Smooth muscle cell (in vitro differentiated cells): ENCODE measurements at regions not wholly inside any gene's neighbourhood (a gene's known extent, or its start where the extent isn't known, plus 50 kb on each side); places are given as distances from the start of the nearest gene placed in this dataset.

ENCODE experiments used
- DNase-seq: peaks from one replicate; lab custom pipeline; 2025; ENCODE audit not compliant: unreplicated experiment; lab: John Stamatoyannopoulos, UW
- H2AFZ ChIP-seq: fragments of 200-600 bp; sonication (generic); 2 replicates; pipeline ENCODE4 v1.6.0; 2016; ENCODE audit warnings: antibody characterized with exemption, low read depth, mild to moderate bottlenecking
- H3F3A ChIP-seq: fragments of 200-600 bp; sonication (generic); 2 replicates; pipeline ENCODE4 v1.6.0; 2017; ENCODE audit warnings: antibody characterized with exemption, low read depth
- H3K27ac ChIP-seq: fragments of 200-600 bp; sonication (generic); 2 replicates; pipeline ENCODE4 v1.5.1; 2016; ENCODE audit warnings: low read depth, mild to moderate bottlenecking
- H3K27me3 ChIP-seq: fragments of 200-600 bp; sonication (generic); 2 replicates; pipeline ENCODE4 v1.6.1; 2016; ENCODE audit warnings: low read depth, mild to moderate bottlenecking
- H3K36me3 ChIP-seq: fragments of 200-600 bp; sonication (generic); 2 replicates; pipeline ENCODE4 v1.5.1; 2016; ENCODE audit warnings: low read depth
- H3K4me1 ChIP-seq: fragments of 200-600 bp; sonication (generic); 2 replicates; pipeline ENCODE4 v1.5.1; 2016; ENCODE audit warnings: low read depth
- H3K4me2 ChIP-seq: fragments of 200-600 bp; sonication (generic); 2 replicates; pipeline ENCODE4 v1.6.0; 2016; ENCODE audit warnings: mild to moderate bottlenecking
- H3K4me3 ChIP-seq: fragments of 200-600 bp; sonication (generic); 2 replicates; pipeline ENCODE4 v1.5.1; 2016; ENCODE audit warnings: mild to moderate bottlenecking
- H3K79me2 ChIP-seq: fragments of 200-600 bp; sonication (generic); 2 replicates; pipeline ENCODE4 v1.6.0; 2016; ENCODE audit warnings: low read depth, mild to moderate bottlenecking
- H3K9ac ChIP-seq: fragments of 200-600 bp; sonication (generic); 2 replicates; pipeline ENCODE4 v1.6.0; 2016; ENCODE audit warnings: low read depth
- H3K9me3 ChIP-seq: fragments of 200-600 bp; sonication (generic); replicated peaks from 2 replicates; pipeline ENCODE4 v1.5.1; 2016; ENCODE audit warnings: low read depth
- H4K20me1 ChIP-seq: fragments of 200-600 bp; sonication (generic); 2 replicates; pipeline ENCODE4 v1.6.0; 2016; ENCODE audit warnings: low read depth
- CTCF ChIP-seq: fragments of 200-600 bp; sonication (generic); IDR thresholded peaks from 2 replicates; pipeline ENCODE4 v1.5.1; 2017; ENCODE audit warnings: borderline replicate concordance, mild to moderate bottlenecking, antibody characterized with exemption; ENCODE audit not compliant: insufficient read depth, poor library complexity, severe bottlenecking
- WGBS: methylation state at CpG from one replicate; pipeline ENCODE4 v1.1.7; 2016; ENCODE audit warnings: low lambda C conversion rate; 5-methylcytosine and 5-hydroxymethylcytosine counted together

GRCh38 chr2:21500401-21500945 lies 376.7 kb downstream of the TDRD15 start:
- Histone ChIP-seq H3K79me2 (no peaks in the 10 kb centered on the region), H3K9ac (no peak overlapping the region), H3K9me3 (no peaks in the 10 kb centered on the region), H3K27me3 (no peaks in the 10 kb centered on the region), H2AFZ (no peak overlapping the region), H3K4me1 (no peaks in the 10 kb centered on the region), H3K4me3 (no peak overlapping the region), H3K36me3 (no peaks in the 10 kb centered on the region), H3K4me2 (no peak overlapping the region), H4K20me1 (no peaks in the 10 kb centered on the region), H3K27ac (no peak overlapping the region), H3F3A (no peaks in the 10 kb centered on the region)
- TF ChIP-seq CTCF: no peak
- WGBS: 46% methylated on average over 4 of the region's 4 CpGs
- no peak for DNase-seq

DNA sequence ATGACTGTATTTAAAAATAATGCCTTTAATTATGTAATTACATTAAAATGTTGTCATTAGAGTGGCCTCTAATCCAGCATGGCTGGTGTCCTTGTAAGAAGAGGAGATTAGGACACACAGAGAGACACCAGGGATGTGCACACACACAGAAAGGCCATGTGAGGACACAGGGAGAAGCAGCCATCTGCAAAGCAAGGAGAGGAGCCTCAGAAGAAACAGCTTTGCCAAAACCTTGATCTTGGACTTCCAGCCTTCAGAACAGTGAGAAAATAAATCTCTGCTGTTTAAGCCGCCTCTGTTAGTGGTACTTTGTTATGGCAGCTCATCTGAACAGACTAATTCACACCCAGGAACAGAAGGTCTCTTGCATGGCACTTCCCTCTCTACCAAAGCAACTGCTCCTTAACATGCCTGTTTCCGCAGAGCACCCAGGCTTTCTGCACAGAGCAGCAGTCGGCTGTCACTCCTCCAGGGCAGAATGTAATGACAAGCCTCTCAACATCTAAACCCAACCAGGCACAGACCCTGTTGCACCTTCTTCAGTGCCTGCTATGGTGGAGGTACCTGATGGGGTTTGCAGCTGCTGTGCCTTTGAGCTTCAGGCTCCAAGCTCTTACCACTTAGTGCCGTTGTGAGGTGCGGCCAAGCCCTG lies 377.7 kb downstream of the TDRD15 start:
- H3K9me3 ChIP-seq: no peaks in the 10 kb centered on the region
- no peak for DNase-seq
- H2AFZ ChIP-seq: no peak overlapping the region
- H3K4me3 ChIP-seq: no peak overlapping the region
- WGBS: 88% methylated on average over 5 of the region's 5 CpGs
- H3K27me3 ChIP-seq: no peaks in the 10 kb centered on the region
- no peak for TF ChIP-seq CTCF
- no peaks in the 10 kb centered on the region for H3K4me1 ChIP-seq
- no peaks in the 10 kb centered on the region for H4K20me1 ChIP-seq
- no peak overlapping the region for H3K4me2 ChIP-seq
- no peak overlapping the region for H3K9ac ChIP-seq
- H3K27ac ChIP-seq: no peak overlapping the region
- H3K36me3 ChIP-seq: no peaks in the 10 kb centered on the region
- H3K79me2 ChIP-seq: no peaks in the 10 kb centered on the region
- no peaks in the 10 kb centered on the region for H3F3A ChIP-seq

DNA sequence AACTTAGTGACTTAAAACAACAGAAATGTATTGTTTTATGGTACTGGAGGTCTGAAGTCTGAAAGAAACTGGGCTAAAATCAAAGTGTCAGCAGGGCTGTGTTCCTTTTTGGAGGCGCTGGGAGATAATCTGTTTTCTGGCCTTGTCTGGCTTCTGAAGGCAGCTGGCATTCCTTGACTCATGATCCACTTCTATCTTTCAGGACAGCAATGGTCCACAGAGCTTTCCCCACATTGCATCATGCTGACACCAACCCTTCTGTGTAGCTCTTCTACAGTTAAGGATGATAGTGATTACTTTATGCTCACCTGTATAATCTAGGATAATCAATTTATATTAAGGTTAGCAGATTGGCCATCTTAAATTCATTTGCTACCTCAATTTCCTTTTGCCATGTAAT lies 392.1 kb downstream of the TDRD15 start:
- no peaks in the 10 kb centered on the region for H4K20me1 ChIP-seq
- H3K4me1 ChIP-seq: no peaks in the 10 kb centered on the region
- H3K79me2 ChIP-seq: no peaks in the 10 kb centered on the region
- H3K9ac ChIP-seq: no peak overlapping the region
- no peak overlapping the region for H3K27ac ChIP-seq
- no peak overlapping the region for H3K4me2 ChIP-seq
- no peak for DNase-seq
- no peak for TF ChIP-seq CTCF
- no peak overlapping the region for H3K4me3 ChIP-seq
- no peaks in the 10 kb centered on the region for H3K9me3 ChIP-seq
- no peaks in the 10 kb centered on the region for H3F3A ChIP-seq
- no peaks in the 10 kb centered on the region for H3K27me3 ChIP-seq
- H3K36me3 ChIP-seq: no peaks in the 10 kb centered on the region
- 23% methylated on average over 1 of the region's 1 CpG for WGBS
- no peak overlapping the region for H2AFZ ChIP-seq

DNA sequence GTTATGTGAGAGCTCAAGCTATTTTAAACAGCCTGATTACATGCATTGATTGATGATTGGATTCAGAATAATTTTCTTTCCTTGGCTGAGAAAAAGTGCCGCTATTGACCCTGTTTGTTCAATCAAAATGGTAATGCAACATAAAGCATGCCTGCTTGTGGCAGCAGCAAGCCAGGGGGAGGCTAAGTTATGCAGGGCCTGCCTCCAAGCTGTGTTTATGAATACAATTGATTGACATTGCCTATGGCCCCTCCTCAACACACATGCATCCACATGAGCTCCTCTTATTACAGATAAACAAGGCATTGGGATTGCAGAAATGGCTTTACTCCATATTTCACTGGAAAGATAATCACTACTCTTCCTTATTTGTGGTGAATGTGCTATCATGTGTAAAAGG lies 395.6 kb downstream of the TDRD15 start:
- no peak for TF ChIP-seq CTCF

More for the DNA sequence above, 395.6 kb downstream of the TDRD15 start:
- 78% methylated on average over 1 of the region's 1 CpG for WGBS
- Histone ChIP-seq H3K27ac (no peak overlapping the region), H3F3A (no peaks in the 10 kb centered on the region), H4K20me1 (no peaks in the 10 kb centered on the region), H3K36me3 (no peaks in the 10 kb centered on the region), H3K9me3 (no peaks in the 10 kb centered on the region), H3K79me2 (no peaks in the 10 kb centered on the region), H3K9ac (no peak overlapping the region), H3K4me3 (no peak overlapping the region), H3K27me3 (no peaks in the 10 kb centered on the region), H3K4me2 (no peak overlapping the region), H3K4me1 (no peaks in the 10 kb centered on the region), H2AFZ (no peak overlapping the region)
- DNase-seq: no peak
